Left forelimb (tissue), 1 donor: ENCODE measurements at regions not wholly inside any gene's neighbourhood (a gene's known extent, or its start where the extent isn't known, plus 50 kb on each side); places are given as distances from the start of the nearest gene placed in this dataset.
A peak's percentile ranks its signal among the peaks of the same experiment; 100 is the strongest.

Source experiments
- DNase-seq: peaks from one replicate; pipeline ENCODE4 v3.0.0-alpha.2; 2018; ENCODE audit warnings: low spot score

GRCh38 chr1:88150330-88150729, 533.7 kb upstream of the PKN2 start:
- no peak for DNase-seq

GRCh38 chr1:88163187-88163586, 520.9 kb upstream of the PKN2 start:
- no peak for DNase-seq

GRCh38 chr1:88168126-88168525, 515.9 kb upstream of the PKN2 start:
- no peak for DNase-seq

GRCh38 chr1:88169139-88169538, 514.9 kb upstream of the PKN2 start:
- DNase-seq = no peak

- no peak for DNase-seq
These were observed 514.1 kb upstream of the PKN2 start for GRCh38 chr1:88169939-88170338.

GRCh38 chr1:88175120-88175630, 508.9 kb upstream of the PKN2 start:
- no peak for DNase-seq

- no peak for DNase-seq
These were observed 508.3 kb upstream of the PKN2 start for GRCh38 chr1:88175631-88176226.

GRCh38 chr1:88179943-88180342, 504.1 kb upstream of the PKN2 start:
- no peak for DNase-seq

GRCh38 chr1:88180449-88181108, 503.5 kb upstream of the PKN2 start:
- peak; percentile 75 for DNase-seq

GRCh38 chr1:88186911-88187310, 497.2 kb upstream of the PKN2 start:
- no peak for DNase-seq

- DNase-seq = no peak
These were observed 496.0 kb upstream of the PKN2 start for GRCh38 chr1:88188038-88188437.

- DNase-seq = no peak
These were observed 494.5 kb upstream of the PKN2 start for GRCh38 chr1:88189525-88189924.

- no peak for DNase-seq
These were observed 492.2 kb upstream of the PKN2 start for GRCh38 chr1:88191917-88192316.

- no peak for DNase-seq
These were observed 489.5 kb upstream of the PKN2 start for GRCh38 chr1:88194542-88194941.

GRCh38 chr1:88200545-88200944, 483.5 kb upstream of the PKN2 start:
- DNase-seq = no peak

- no peak for DNase-seq
These were observed 480.0 kb upstream of the PKN2 start for GRCh38 chr1:88204111-88204510.

- DNase-seq = no peak
These were observed 479.4 kb upstream of the PKN2 start for GRCh38 chr1:88204612-88205167.

GRCh38 chr1:88208389-88208788, 475.7 kb upstream of the PKN2 start:
- DNase-seq = no peak

GRCh38 chr1:88210103-88210787, 473.8 kb upstream of the PKN2 start:
- no peak for DNase-seq

- DNase-seq = no peak
These were observed 467.6 kb upstream of the PKN2 start for GRCh38 chr1:88216441-88216840.

GRCh38 chr1:88217386-88217785, 466.7 kb upstream of the PKN2 start:
- DNase-seq = no peak

- DNase-seq = no peak
These were observed 464.6 kb upstream of the PKN2 start for GRCh38 chr1:88219521-88219920.

- no peak for DNase-seq
These were observed 462.7 kb upstream of the PKN2 start for GRCh38 chr1:88221411-88221810.
